ENCODE measurements at regions not wholly inside any gene's neighbourhood (a gene's known extent, or its start where the extent isn't known, plus 50 kb on each side); places are given as distances from the start of the nearest gene placed in this dataset.

DNA sequence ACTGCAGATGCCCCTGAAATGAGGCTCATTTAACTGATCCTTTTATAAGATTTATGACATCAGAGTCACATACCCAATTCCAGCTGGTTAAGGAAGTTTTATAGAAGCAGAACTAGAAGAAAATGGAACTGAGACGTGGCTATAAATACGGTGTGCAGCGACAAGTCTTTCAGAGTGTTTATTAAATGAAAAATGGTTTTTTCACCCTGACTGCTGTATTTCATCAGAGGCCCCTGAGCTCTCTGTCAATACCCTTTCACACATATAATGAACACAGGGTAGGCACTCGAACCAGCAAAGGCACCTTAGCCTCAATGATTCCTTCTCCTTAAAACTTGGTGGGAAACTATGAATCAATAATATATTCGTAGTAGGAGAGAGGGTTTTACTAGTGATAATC lies 380.8 kb upstream of the ANXA10 start:
- Histone ChIP-seq H2AFZ (ENCODE audit: low read depth, low read length) (no peak overlapping the region), H3K4me3 (ENCODE audit: low read length) (no peak overlapping the region), H3K27ac (ENCODE audit: low read length) (no peak overlapping the region), H3K4me2 (ENCODE audit: low read length) (no peak overlapping the region), H3K9me3 (ENCODE audit: low read length) (no peaks in the 10 kb centered on the region), H3K36me3 (ENCODE audit: insufficient read depth, low read length) (no peaks in the 10 kb centered on the region), H3K79me2 (replicated peaks; ENCODE audit: insufficient read depth, low read length) (no peaks in the 10 kb centered on the region), H3F3A (ENCODE audit: insufficient read depth, low read length, poor library complexity, severe bottlenecking) (no peaks in the 10 kb centered on the region), H3K27me3 (ENCODE audit: insufficient read depth, low read depth, low read length) (no peaks in the 10 kb centered on the region), H3K9ac (ENCODE audit: low read length) (no peak overlapping the region), H3K9me2 (ENCODE audit: insufficient read depth, low read length) (no peaks in the 10 kb centered on the region), H4K20me1 (ENCODE audit: insufficient read depth) (no peaks in the 10 kb centered on the region)
- TF ChIP-seq EZH2 (IDR thresholded peaks at IDR 0.05; ENCODE audit: borderline replicate concordance, insufficient read depth, low read length, poor library complexity, severe bottlenecking) (no peak), RAD21 (conservative IDR thresholded peaks at IDR 0.05) (no peak), EP300 (conservative IDR thresholded peaks at IDR 0.05; ENCODE audit: poor library complexity, severe bottlenecking) (no peak), TAF1 (IDR thresholded peaks at IDR 0.05; ENCODE audit: low read depth) (no peak), SMC3 (conservative IDR thresholded peaks at IDR 0.05; ENCODE audit: poor library complexity) (no peak), MXI1 (conservative IDR thresholded peaks at IDR 0.05; ENCODE audit: poor library complexity, severe bottlenecking) (no peak)
- TF ChIP-seq, protein P1, sequence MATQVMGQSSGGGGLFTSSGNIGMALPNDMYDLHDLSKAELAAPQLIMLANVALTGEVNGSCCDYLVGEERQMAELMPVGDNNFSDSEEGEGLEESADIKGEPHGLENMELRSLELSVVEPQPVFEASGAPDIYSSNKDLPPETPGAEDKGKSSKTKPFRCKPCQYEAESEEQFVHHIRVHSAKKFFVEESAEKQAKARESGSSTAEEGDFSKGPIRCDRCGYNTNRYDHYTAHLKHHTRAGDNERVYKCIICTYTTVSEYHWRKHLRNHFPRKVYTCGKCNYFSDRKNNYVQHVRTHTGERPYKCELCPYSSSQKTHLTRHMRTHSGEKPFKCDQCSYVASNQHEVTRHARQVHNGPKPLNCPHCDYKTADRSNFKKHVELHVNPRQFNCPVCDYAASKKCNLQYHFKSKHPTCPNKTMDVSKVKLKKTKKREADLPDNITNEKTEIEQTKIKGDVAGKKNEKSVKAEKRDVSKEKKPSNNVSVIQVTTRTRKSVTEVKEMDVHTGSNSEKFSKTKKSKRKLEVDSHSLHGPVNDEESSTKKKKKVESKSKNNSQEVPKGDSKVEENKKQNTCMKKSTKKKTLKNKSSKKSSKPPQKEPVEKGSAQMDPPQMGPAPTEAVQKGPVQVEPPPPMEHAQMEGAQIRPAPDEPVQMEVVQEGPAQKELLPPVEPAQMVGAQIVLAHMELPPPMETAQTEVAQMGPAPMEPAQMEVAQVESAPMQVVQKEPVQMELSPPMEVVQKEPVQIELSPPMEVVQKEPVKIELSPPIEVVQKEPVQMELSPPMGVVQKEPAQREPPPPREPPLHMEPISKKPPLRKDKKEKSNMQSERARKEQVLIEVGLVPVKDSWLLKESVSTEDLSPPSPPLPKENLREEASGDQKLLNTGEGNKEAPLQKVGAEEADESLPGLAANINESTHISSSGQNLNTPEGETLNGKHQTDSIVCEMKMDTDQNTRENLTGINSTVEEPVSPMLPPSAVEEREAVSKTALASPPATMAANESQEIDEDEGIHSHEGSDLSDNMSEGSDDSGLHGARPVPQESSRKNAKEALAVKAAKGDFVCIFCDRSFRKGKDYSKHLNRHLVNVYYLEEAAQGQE (IDR thresholded peaks at IDR 0.05; ENCODE audit: borderline replicate concordance): no peak
- TF ChIP-seq, protein P2, sequence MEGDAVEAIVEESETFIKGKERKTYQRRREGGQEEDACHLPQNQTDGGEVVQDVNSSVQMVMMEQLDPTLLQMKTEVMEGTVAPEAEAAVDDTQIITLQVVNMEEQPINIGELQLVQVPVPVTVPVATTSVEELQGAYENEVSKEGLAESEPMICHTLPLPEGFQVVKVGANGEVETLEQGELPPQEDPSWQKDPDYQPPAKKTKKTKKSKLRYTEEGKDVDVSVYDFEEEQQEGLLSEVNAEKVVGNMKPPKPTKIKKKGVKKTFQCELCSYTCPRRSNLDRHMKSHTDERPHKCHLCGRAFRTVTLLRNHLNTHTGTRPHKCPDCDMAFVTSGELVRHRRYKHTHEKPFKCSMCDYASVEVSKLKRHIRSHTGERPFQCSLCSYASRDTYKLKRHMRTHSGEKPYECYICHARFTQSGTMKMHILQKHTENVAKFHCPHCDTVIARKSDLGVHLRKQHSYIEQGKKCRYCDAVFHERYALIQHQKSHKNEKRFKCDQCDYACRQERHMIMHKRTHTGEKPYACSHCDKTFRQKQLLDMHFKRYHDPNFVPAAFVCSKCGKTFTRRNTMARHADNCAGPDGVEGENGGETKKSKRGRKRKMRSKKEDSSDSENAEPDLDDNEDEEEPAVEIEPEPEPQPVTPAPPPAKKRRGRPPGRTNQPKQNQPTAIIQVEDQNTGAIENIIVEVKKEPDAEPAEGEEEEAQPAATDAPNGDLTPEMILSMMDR (IDR thresholded peaks at IDR 0.05; ENCODE audit: poor library complexity, severe bottlenecking): no peak

DNA sequence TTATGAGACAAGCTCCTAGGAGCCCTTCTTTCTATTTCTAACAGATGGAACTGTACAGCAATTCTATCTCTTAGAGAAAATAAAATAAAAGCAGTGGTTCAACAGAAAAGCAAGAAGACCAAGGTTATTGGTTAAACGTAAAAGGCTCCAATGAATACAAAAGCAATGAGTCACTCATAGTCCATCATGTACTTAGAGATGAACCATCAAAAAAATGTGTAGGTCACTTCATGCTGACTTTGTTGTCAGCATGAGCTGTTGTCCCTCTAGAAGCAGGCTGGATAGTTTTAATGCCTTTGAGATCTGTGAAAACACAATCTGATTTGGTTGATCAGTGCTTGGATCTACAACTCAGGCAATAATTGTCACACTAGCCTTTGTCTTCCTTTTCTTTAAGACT lies 378.6 kb upstream of the ANXA10 start:
- Histone ChIP-seq H3K36me3 (ENCODE audit: insufficient read depth, low read length) (no peaks in the 10 kb centered on the region), H3K9me2 (ENCODE audit: insufficient read depth, low read length) (no peaks in the 10 kb centered on the region), H3F3A (ENCODE audit: insufficient read depth, low read length, poor library complexity, severe bottlenecking) (no peaks in the 10 kb centered on the region), H3K79me2 (replicated peaks; ENCODE audit: insufficient read depth, low read length) (no peaks in the 10 kb centered on the region), H3K27me3 (ENCODE audit: insufficient read depth, low read depth, low read length) (no peaks in the 10 kb centered on the region), H3K4me2 (ENCODE audit: low read length) (no peak overlapping the region), H3K4me3 (ENCODE audit: low read length) (no peak overlapping the region), H2AFZ (ENCODE audit: low read depth, low read length) (no peak overlapping the region), H3K9ac (ENCODE audit: low read length) (no peak overlapping the region), H3K27ac (ENCODE audit: low read length) (no peak overlapping the region), H3K9me3 (ENCODE audit: low read length) (no peaks in the 10 kb centered on the region), H4K20me1 (ENCODE audit: insufficient read depth) (no peaks in the 10 kb centered on the region)
- TF ChIP-seq, protein P2 (IDR thresholded peaks at IDR 0.05; ENCODE audit: poor library complexity, severe bottlenecking): no peak

All from neural cell (in vitro differentiated cells).